ENCODE measurements at regions not wholly inside any gene's neighbourhood (a gene's known extent, or its start where the extent isn't known, plus 50 kb on each side); places are given as distances from the start of the nearest gene placed in this dataset.

- TF ChIP-seq, protein P1, sequence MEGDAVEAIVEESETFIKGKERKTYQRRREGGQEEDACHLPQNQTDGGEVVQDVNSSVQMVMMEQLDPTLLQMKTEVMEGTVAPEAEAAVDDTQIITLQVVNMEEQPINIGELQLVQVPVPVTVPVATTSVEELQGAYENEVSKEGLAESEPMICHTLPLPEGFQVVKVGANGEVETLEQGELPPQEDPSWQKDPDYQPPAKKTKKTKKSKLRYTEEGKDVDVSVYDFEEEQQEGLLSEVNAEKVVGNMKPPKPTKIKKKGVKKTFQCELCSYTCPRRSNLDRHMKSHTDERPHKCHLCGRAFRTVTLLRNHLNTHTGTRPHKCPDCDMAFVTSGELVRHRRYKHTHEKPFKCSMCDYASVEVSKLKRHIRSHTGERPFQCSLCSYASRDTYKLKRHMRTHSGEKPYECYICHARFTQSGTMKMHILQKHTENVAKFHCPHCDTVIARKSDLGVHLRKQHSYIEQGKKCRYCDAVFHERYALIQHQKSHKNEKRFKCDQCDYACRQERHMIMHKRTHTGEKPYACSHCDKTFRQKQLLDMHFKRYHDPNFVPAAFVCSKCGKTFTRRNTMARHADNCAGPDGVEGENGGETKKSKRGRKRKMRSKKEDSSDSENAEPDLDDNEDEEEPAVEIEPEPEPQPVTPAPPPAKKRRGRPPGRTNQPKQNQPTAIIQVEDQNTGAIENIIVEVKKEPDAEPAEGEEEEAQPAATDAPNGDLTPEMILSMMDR (IDR thresholded peaks at IDR 0.05; ENCODE audit: low read depth, low read length), result no peak
- TF ChIP-seq EZH2phosphoT487 (IDR thresholded peaks at IDR 0.05; ENCODE audit: low read depth), result no peak
Observed at GRCh38 chr5:133723126-133723525, 110.8 kb upstream of the FSTL4 start.

Data from OCI-LY3 (cell line).